HEK293T (cell line): ENCODE measurements at regions not wholly inside any gene's neighbourhood (a gene's known extent, or its start where the extent isn't known, plus 50 kb on each side); places are given as distances from the start of the nearest gene placed in this dataset.

Experiments used
- BHLHE40 ChIP-seq: fragments of 450-650 bp; IDR thresholded peaks from 2 replicates; pipeline ENCODE4 v1.6.1; 2016; ENCODE audit warnings: mild to moderate bottlenecking, moderate library complexity, borderline replicate concordance
- ELF4 ChIP-seq: fragments of 450-650 bp; IDR thresholded peaks from 2 replicates; pipeline ENCODE4 v1.6.1; 2017; ENCODE audit warnings: antibody characterized with exemption
- FOXA1 ChIP-seq: fragments of 450-650 bp; IDR thresholded peaks from 2 replicates; pipeline ENCODE4 v1.6.1; 2016; ENCODE audit warnings: mild to moderate bottlenecking
- FOXK2 ChIP-seq: fragments of 450-650 bp; IDR thresholded peaks from 2 replicates; pipeline ENCODE4 v1.6.1; 2016; ENCODE audit warnings: mild to moderate bottlenecking
- L3MBTL2 ChIP-seq: fragments of 450-650 bp; conservative IDR thresholded peaks from 2 replicates; pipeline ENCODE4 v1.6.1; 2016; ENCODE audit warnings: mild to moderate bottlenecking
- LEF1 ChIP-seq: fragments of 450-650 bp; IDR thresholded peaks from 2 replicates; pipeline ENCODE4 v1.6.1; 2017; ENCODE audit warnings: mild to moderate bottlenecking, borderline replicate concordance
- SP1 ChIP-seq: fragments of 450-650 bp; IDR thresholded peaks from 2 replicates; pipeline ENCODE4 v1.6.1; 2017
- SUZ12 ChIP-seq: fragments of 450-650 bp; IDR thresholded peaks from 2 replicates; pipeline ENCODE4 v1.6.1; 2016; ENCODE audit warnings: mild to moderate bottlenecking
- TARDBP ChIP-seq: fragments of 450-650 bp; IDR thresholded peaks from 2 replicates; pipeline ENCODE4 v1.6.1; 2016
- ZNF384 ChIP-seq: fragments of 450-650 bp; IDR thresholded peaks from 2 replicates; pipeline ENCODE4 v1.6.1; 2016

- TF ChIP-seq TARDBP (no peak), LEF1 (no peak), BHLHE40 (no peak), ZNF384 (no peak), FOXK2 (no peak), SP1 (no peak), FOXA1 (no peak), L3MBTL2 (no peak), ELF4 (no peak), SUZ12 (no peak)
Measured at GRCh38 chr4:137955595-137955994, 286.6 kb downstream of the SLC7A11 start.
